SKM-1 treated with dmso at 0.1 percent for 144 hours (cell line): ENCODE measurements at regions not wholly inside any gene's neighbourhood (a gene's known extent, or its start where the extent isn't known, plus 50 kb on each side); places are given as distances from the start of the nearest gene placed in this dataset.
A peak's percentile ranks its signal among the peaks of the same experiment; 100 is the strongest.
"Not testable (repeated sequence)": the region's sequence is repeated elsewhere in the genome, so short reads cannot be mapped to it uniquely, and the experiment has no call there.

ENCODE experiments used
- DNase-seq: peaks from one replicate; lab custom pipeline; 2025; ENCODE audit not compliant: unreplicated experiment; lab: John Stamatoyannopoulos, UW

- not testable (repeated sequence) for DNase-seq
Observed at GRCh38 chr4:118494437-118494836, 141.6 kb upstream of the PRSS12 start.

GRCh38 chr4:118502967-118503366 is 150.2 kb upstream of the PRSS12 start:
- DNase-seq: not testable (repeated sequence)

- not testable (repeated sequence) for DNase-seq
Observed at GRCh38 chr4:118504927-118505326, 152.1 kb upstream of the PRSS12 start.

GRCh38 chr4:118505491-118505890 is 152.7 kb upstream of the PRSS12 start:
- not testable (repeated sequence) for DNase-seq

GRCh38 chr4:118512870-118513269 is 160.1 kb upstream of the PRSS12 start:
- not testable (repeated sequence) for DNase-seq

GRCh38 chr4:118514332-118514731 is 161.5 kb upstream of the PRSS12 start:
- not testable (repeated sequence) for DNase-seq

- not testable (repeated sequence) for DNase-seq
Observed at GRCh38 chr4:118516107-118516506, 163.3 kb upstream of the PRSS12 start.

GRCh38 chr4:118530107-118530506 is 155.1 kb upstream of the METTL14 start:
- not testable (repeated sequence) for DNase-seq

GRCh38 chr4:118531947-118532346 is 153.2 kb upstream of the METTL14 start:
- DNase-seq: not testable (repeated sequence)

- DNase-seq: not testable (repeated sequence)
Observed at GRCh38 chr4:118535788-118536187, 149.4 kb upstream of the METTL14 start.

GRCh38 chr4:118539412-118540077 is 145.6 kb upstream of the METTL14 start:
- DNase-seq: peak; percentile 13

GRCh38 chr4:118556576-118556975 is 128.6 kb upstream of the METTL14 start:
- not testable (repeated sequence) for DNase-seq

GRCh38 chr4:118557298-118557851 is 127.8 kb upstream of the METTL14 start:
- no peak for DNase-seq

GRCh38 chr4:118558188-118558587 is 127.0 kb upstream of the METTL14 start:
- DNase-seq: not testable (repeated sequence)

GRCh38 chr4:118561559-118561958 is 123.6 kb upstream of the METTL14 start:
- DNase-seq: not testable (repeated sequence)

- peak; percentile 5 for DNase-seq
Observed at GRCh38 chr4:118566003-118566513, 119.1 kb upstream of the METTL14 start.

- not testable (repeated sequence) for DNase-seq
Observed at GRCh38 chr4:118572991-118573390, 112.2 kb upstream of the METTL14 start.

GRCh38 chr4:118574251-118574913 is 110.8 kb upstream of the METTL14 start:
- not testable (repeated sequence) for DNase-seq

- DNase-seq: not testable (repeated sequence)
Observed at GRCh38 chr4:118575057-118575456, 110.1 kb upstream of the METTL14 start.

- not testable (repeated sequence) for DNase-seq
Observed at GRCh38 chr4:118575726-118576125, 109.5 kb upstream of the METTL14 start.

GRCh38 chr4:118576709-118577219 is 108.4 kb upstream of the METTL14 start:
- not testable (repeated sequence) for DNase-seq

- no peak for DNase-seq
Observed at GRCh38 chr4:118585015-118585414, 100.2 kb upstream of the METTL14 start.
